Glutamatergic neuron (in vitro differentiated cells): ENCODE measurements at regions not wholly inside any gene's neighbourhood (a gene's known extent, or its start where the extent isn't known, plus 50 kb on each side); places are given as distances from the start of the nearest gene placed in this dataset.

Source experiments
- DNase-seq: peaks from one replicate; pipeline ENCODE4 v3.0.0; 2022
- H3K27ac Mint-ChIP-seq: one replicate; pipeline ENCODE4 v1.8.0; 2020; ENCODE audit warnings: mild to moderate bottlenecking, mixed read lengths, inconsistent platforms; ENCODE audit not compliant: unreplicated experiment
- H3K27me3 Mint-ChIP-seq: one replicate; pipeline ENCODE4 v1.8.0; 2020; ENCODE audit warnings: mild to moderate bottlenecking, moderate library complexity, mixed read lengths, inconsistent platforms; ENCODE audit not compliant: unreplicated experiment
- H3K36me3 Mint-ChIP-seq: one replicate; pipeline ENCODE4 v1.8.0; 2020; ENCODE audit warnings: mild to moderate bottlenecking, mixed read lengths, inconsistent platforms; ENCODE audit not compliant: unreplicated experiment
- H3K4me1 Mint-ChIP-seq: one replicate; pipeline ENCODE4 v1.8.0; 2020; ENCODE audit warnings: mild to moderate bottlenecking, low read depth, mixed read lengths, inconsistent platforms; ENCODE audit not compliant: unreplicated experiment
- H3K4me3 Mint-ChIP-seq: one replicate; pipeline ENCODE4 v1.8.0; 2020; ENCODE audit warnings: mild to moderate bottlenecking, mixed read lengths, inconsistent platforms; ENCODE audit not compliant: unreplicated experiment
- H3K9me3 Mint-ChIP-seq: one replicate; pipeline ENCODE4 v1.8.0; 2020; ENCODE audit warnings: mild to moderate bottlenecking, moderate library complexity, mixed read lengths, inconsistent platforms; ENCODE audit not compliant: unreplicated experiment
- CTCF ChIP-seq: fragments of 200-600 bp; sonication (generic); IDR thresholded peaks from one replicate; pipeline ENCODE4 v1.5.0; 2021; ENCODE audit not compliant: partially characterized antibody, unreplicated experiment

GRCh38 chr12:45590646-45591045 is 138.9 kb upstream of the ARID2 start:
- no peak for TF ChIP-seq CTCF
- no peak for DNase-seq
- H3K36me3 Mint-ChIP-seq = no peaks in the 10 kb centered on the region
- no peak overlapping the region for H3K4me3 Mint-ChIP-seq
- no peaks in the 10 kb centered on the region for H3K9me3 Mint-ChIP-seq
- H3K27me3 Mint-ChIP-seq = no peaks in the 10 kb centered on the region
- no peaks in the 10 kb centered on the region for H3K4me1 Mint-ChIP-seq
- H3K27ac Mint-ChIP-seq = no peak overlapping the region

GRCh38 chr12:45591635-45592034 is 137.9 kb upstream of the ARID2 start:
- no peak overlapping the region for H3K4me3 Mint-ChIP-seq
- H3K36me3 Mint-ChIP-seq = no peaks in the 10 kb centered on the region

GRCh38 chr12:45596366-45596765 is 133.1 kb upstream of the ARID2 start:
- H3K27me3 Mint-ChIP-seq = no peaks in the 10 kb centered on the region
- no peaks in the 10 kb centered on the region for H3K4me1 Mint-ChIP-seq
- H3K27ac Mint-ChIP-seq = no peak overlapping the region
- no peaks in the 10 kb centered on the region for H3K9me3 Mint-ChIP-seq
- H3K36me3 Mint-ChIP-seq = no peaks in the 10 kb centered on the region
- no peak overlapping the region for H3K4me3 Mint-ChIP-seq
- no peak for TF ChIP-seq CTCF
- DNase-seq = no peak

More at GRCh38 chr12:45591635-45592034, 137.9 kb upstream of the ARID2 start:
- DNase-seq = no peak
- no peak for TF ChIP-seq CTCF
- Mint-ChIP-seq H3K27ac (no peak overlapping the region), H3K9me3 (no peaks in the 10 kb centered on the region), H3K4me1 (no peaks in the 10 kb centered on the region), H3K27me3 (no peaks in the 10 kb centered on the region)

GRCh38 chr12:45598336-45598735 is 131.2 kb upstream of the ARID2 start:
- H3K9me3 Mint-ChIP-seq = no peaks in the 10 kb centered on the region
- H3K4me3 Mint-ChIP-seq = no peak overlapping the region
- no peak overlapping the region for H3K27ac Mint-ChIP-seq
- no peaks in the 10 kb centered on the region for H3K4me1 Mint-ChIP-seq
- H3K36me3 Mint-ChIP-seq = no peaks in the 10 kb centered on the region
- H3K27me3 Mint-ChIP-seq = no peaks in the 10 kb centered on the region
- no peak for TF ChIP-seq CTCF
- no peak for DNase-seq

GRCh38 chr12:45598761-45599160 is 130.7 kb upstream of the ARID2 start:
- no peak overlapping the region for H3K27ac Mint-ChIP-seq
- TF ChIP-seq CTCF = no peak
- H3K4me1 Mint-ChIP-seq = no peaks in the 10 kb centered on the region
- H3K9me3 Mint-ChIP-seq = no peaks in the 10 kb centered on the region
- H3K27me3 Mint-ChIP-seq = no peaks in the 10 kb centered on the region
- no peaks in the 10 kb centered on the region for H3K36me3 Mint-ChIP-seq
- DNase-seq = no peak
- no peak overlapping the region for H3K4me3 Mint-ChIP-seq
